ENCODE measurements at regions not wholly inside any gene's neighbourhood (a gene's known extent, or its start where the extent isn't known, plus 50 kb on each side); places are given as distances from the start of the nearest gene placed in this dataset.

- no peak for DNase-seq (ENCODE audit: low read depth, low spot score)
- POLR2A ChIA-PET: no interaction called here
- FAIRE-seq: no peak
- Histone ChIP-seq H2AFZ (ENCODE audit: low read depth, low read length) (no peak overlapping the region), H3K27me3 (ENCODE audit: control insufficient read depth in 2 of 2, insufficient read depth in 2 of 2, low read length in 2 of 2) (no peaks in the 10 kb centered on the region), H3K4me2 (ENCODE audit: insufficient read depth, low read length) (no peak overlapping the region), H3K79me2 (ENCODE audit: control insufficient read depth, insufficient read depth, low read length) (no peaks in the 10 kb centered on the region), H3K9me1 (replicated peaks; ENCODE audit: control insufficient read depth, extremely low read depth, insufficient read depth, low read length) (no peaks in the 10 kb centered on the region), H4K20me1 (replicated peaks; ENCODE audit: control insufficient read depth, extremely low read depth, insufficient read depth, low read length) (no peaks in the 10 kb centered on the region), H3K36me3 (ENCODE audit: control insufficient read depth in 2 of 2, extremely low read depth in 1 of 2, insufficient read depth in 2 of 2, low read length in 2 of 2) (no peaks in the 10 kb centered on the region), H3K4me1 (ENCODE audit: control insufficient read depth, extremely low read depth, insufficient read depth, low read length) (peaks cover 33% of the 10 kb centered on the region), H3K4me3 (replicated peaks in 1 of 3; ENCODE audit: insufficient read depth in 1 of 3, low read depth in 1 of 3, low read length in 3 of 3) (no peak overlapping the region), H3K9me3 (replicated peaks; ENCODE audit: control insufficient read depth, insufficient read depth, low read length) (no peaks in the 10 kb centered on the region), H3K27ac (ENCODE audit: insufficient read depth, low read depth, low read length) (no peak overlapping the region), H3K9ac (replicated peaks; ENCODE audit: extremely low read depth, insufficient read depth, low read length) (no peak overlapping the region)
- CTCF ChIA-PET: no interaction called here
- TF ChIP-seq POLR2A (IDR thresholded peaks at IDR 0.05; ENCODE audit: low read depth, low read length) (no peak), JUN (IDR thresholded peaks at IDR 0.05; ENCODE audit: borderline replicate concordance, insufficient read depth, insufficient read length, low read depth) (no peak), POLR2AphosphoS5 (IDR thresholded peaks at IDR 0.05; ENCODE audit: insufficient read depth, low read depth, low read length) (no peak), FOS (IDR thresholded peaks at IDR 0.05; ENCODE audit: borderline replicate concordance, insufficient read depth, low read length) (no peak), MYC (IDR thresholded peaks at IDR 0.05; ENCODE audit: low read depth, low read length) (no peak), EZH2 (IDR thresholded peaks at IDR 0.05; ENCODE audit: borderline replicate concordance, low read depth, low read length, severe bottlenecking) (no peak), GATA2 (IDR thresholded peaks at IDR 0.05; ENCODE audit: insufficient read depth, insufficient read length, low read depth, low read length) (no peak)
- TF ChIP-seq, protein P1, sequence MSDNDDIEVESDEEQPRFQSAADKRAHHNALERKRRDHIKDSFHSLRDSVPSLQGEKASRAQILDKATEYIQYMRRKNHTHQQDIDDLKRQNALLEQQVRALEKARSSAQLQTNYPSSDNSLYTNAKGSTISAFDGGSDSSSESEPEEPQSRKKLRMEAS (IDR thresholded peaks at IDR 0.05; ENCODE audit: insufficient read depth, insufficient read length): no peak
- TF ChIP-seq, protein P2, sequence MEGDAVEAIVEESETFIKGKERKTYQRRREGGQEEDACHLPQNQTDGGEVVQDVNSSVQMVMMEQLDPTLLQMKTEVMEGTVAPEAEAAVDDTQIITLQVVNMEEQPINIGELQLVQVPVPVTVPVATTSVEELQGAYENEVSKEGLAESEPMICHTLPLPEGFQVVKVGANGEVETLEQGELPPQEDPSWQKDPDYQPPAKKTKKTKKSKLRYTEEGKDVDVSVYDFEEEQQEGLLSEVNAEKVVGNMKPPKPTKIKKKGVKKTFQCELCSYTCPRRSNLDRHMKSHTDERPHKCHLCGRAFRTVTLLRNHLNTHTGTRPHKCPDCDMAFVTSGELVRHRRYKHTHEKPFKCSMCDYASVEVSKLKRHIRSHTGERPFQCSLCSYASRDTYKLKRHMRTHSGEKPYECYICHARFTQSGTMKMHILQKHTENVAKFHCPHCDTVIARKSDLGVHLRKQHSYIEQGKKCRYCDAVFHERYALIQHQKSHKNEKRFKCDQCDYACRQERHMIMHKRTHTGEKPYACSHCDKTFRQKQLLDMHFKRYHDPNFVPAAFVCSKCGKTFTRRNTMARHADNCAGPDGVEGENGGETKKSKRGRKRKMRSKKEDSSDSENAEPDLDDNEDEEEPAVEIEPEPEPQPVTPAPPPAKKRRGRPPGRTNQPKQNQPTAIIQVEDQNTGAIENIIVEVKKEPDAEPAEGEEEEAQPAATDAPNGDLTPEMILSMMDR (IDR thresholded peaks at IDR 0.05; ENCODE audit: extremely low read depth in 1 of 2, insufficient read depth in 1 of 2, low read depth in 1 of 2, low read length in 2 of 2): no peak
- no TSS peak for BruUV-seq (replicated peaks)
- dilution Hi-C loops (cut with MboI; ENCODE audit: extremely low pct_ligation_motif_present, low sequenced_read_pairs): no loop called here
- intact Hi-C loops (cut with micrococcal nuclease): loop anchor here (5.0 kb wide), 2 partner anchors 177 to 403 kb away; partner anchors contain the start of gene TBL1XR1
Measured at GRCh38 chr3:177599837-177600236, 402.6 kb upstream of the TBL1XR1 start.
